Pulmonary artery endothelial cell (primary cell): ENCODE measurements at regions not wholly inside any gene's neighbourhood (a gene's known extent, or its start where the extent isn't known, plus 50 kb on each side); places are given as distances from the start of the nearest gene placed in this dataset.

Experiments
- DNase-seq: peaks from one replicate; pipeline ENCODE4 v3.0.0-alpha.2; 2011; ENCODE audit warnings: low read depth, low spot score

GRCh38 chr12:75974323-75975187 is 57.0 kb downstream of the PHLDA1 start:
- DNase-seq, result no peak

GRCh38 chr12:75971253-75971652 is 60.3 kb downstream of the PHLDA1 start:
- DNase-seq, result no peak

- no peak for DNase-seq
These were observed 61.3 kb downstream of the PHLDA1 start for GRCh38 chr12:75970310-75970709.

- DNase-seq, result no peak
These were observed 61.8 kb downstream of the PHLDA1 start for GRCh38 chr12:75969768-75970167.

- no peak for DNase-seq
These were observed 65.9 kb downstream of the PHLDA1 start for GRCh38 chr12:75965661-75966060.

- no peak for DNase-seq
These were observed 67.4 kb downstream of the PHLDA1 start for GRCh38 chr12:75964150-75964549.

GRCh38 chr12:75961878-75962277 is 69.7 kb downstream of the PHLDA1 start:
- DNase-seq, result no peak

- DNase-seq, result no peak
These were observed 70.5 kb downstream of the PHLDA1 start for GRCh38 chr12:75960954-75961661.

- no peak for DNase-seq
These were observed 71.3 kb downstream of the PHLDA1 start for GRCh38 chr12:75960086-75960910.

GRCh38 chr12:75959506-75959905 is 72.1 kb downstream of the PHLDA1 start:
- DNase-seq, result no peak

- DNase-seq, result no peak
These were observed 72.5 kb downstream of the PHLDA1 start for GRCh38 chr12:75959060-75959459.

- DNase-seq, result no peak
These were observed 76.3 kb downstream of the PHLDA1 start for GRCh38 chr12:75955251-75955650.

GRCh38 chr12:75954749-75955148 is 76.8 kb downstream of the PHLDA1 start:
- DNase-seq, result no peak

- peak; percentile 37 for DNase-seq
These were observed 77.5 kb downstream of the PHLDA1 start for GRCh38 chr12:75954041-75954440.

GRCh38 chr12:75953312-75953906 is 78.2 kb downstream of the PHLDA1 start:
- DNase-seq, result no peak

GRCh38 chr12:75951399-75952278 is 79.9 kb downstream of the PHLDA1 start:
- DNase-seq, result no peak

- no peak for DNase-seq
These were observed 84.3 kb downstream of the PHLDA1 start for GRCh38 chr12:75947156-75947723.

- no peak for DNase-seq
These were observed 86.0 kb downstream of the PHLDA1 start for GRCh38 chr12:75945581-75945980.

- no peak for DNase-seq
These were observed 86.6 kb downstream of the PHLDA1 start for GRCh38 chr12:75944905-75945432.
